Activated CD8-positive, alpha-beta T cell treated with anti-CD3 and anti-CD28 coated beads for 36 hours (primary cell): ENCODE measurements at regions not wholly inside any gene's neighbourhood (a gene's known extent, or its start where the extent isn't known, plus 50 kb on each side); places are given as distances from the start of the nearest gene placed in this dataset.
"Not testable (repeated sequence)": the region's sequence is repeated elsewhere in the genome, so short reads cannot be mapped to it uniquely, and the experiment has no call there.

ENCODE experiments used
- ATAC-seq: fragments of 200-7000 bp; cut with Tn5 transposase; one replicate; pipeline ENCODE4 v1.10.0; 2021; ENCODE audit warnings: mild to moderate bottlenecking, moderate library complexity
- CTCF ChIA-PET: fragments of 350-600 bp; sonication (Branson Sonifier 250); formaldehyde crosslinking; loops from one replicate; lab custom pipeline; 2021; ENCODE audit warnings: antibody characterized with exemption; lab: Charles Lee
- POLR2A ChIA-PET: fragments of 350-600 bp; sonication (Branson Sonifier 250); formaldehyde crosslinking; loops from one replicate; lab custom pipeline; 2021; ENCODE audit warnings: antibody characterized with exemption; lab: Charles Lee
- DNase-seq: peaks from one replicate; pipeline ENCODE4 v3.0.0-alpha.2; 2020
- H3K27ac Mint-ChIP-seq: one replicate; pipeline ENCODE4 v1.8.0; 2021; ENCODE audit warnings: mild to moderate bottlenecking, mixed read lengths
- H3K27me3 Mint-ChIP-seq: one replicate; pipeline ENCODE4 v1.8.0; 2021; ENCODE audit warnings: mixed read lengths
- H3K36me3 Mint-ChIP-seq: one replicate; pipeline ENCODE4 v1.8.0; 2021; ENCODE audit warnings: low read depth, mixed read lengths
- H3K4me1 Mint-ChIP-seq: one replicate; pipeline ENCODE4 v1.8.0; 2021; ENCODE audit warnings: low read depth, mixed read lengths
- H3K4me3 Mint-ChIP-seq: one replicate; pipeline ENCODE4 v1.8.0; 2021; ENCODE audit warnings: mild to moderate bottlenecking, moderate library complexity, mixed read lengths
- H3K9me3 Mint-ChIP-seq: one replicate; pipeline ENCODE4 v1.8.0; 2021; ENCODE audit warnings: mixed read lengths
- CTCF ChIP-seq: fragments of 200-600 bp; IDR thresholded peaks from one replicate; pipeline ENCODE4 v1.8.0; 2022; ENCODE audit warnings: antibody characterized with exemption, mild to moderate bottlenecking
- intact Hi-C: fragments of 100-400 bp; cut with micrococcal nuclease; formaldehyde crosslinking; loops from one replicate; pipeline ENCODE4 v1.10.0; 2022

GRCh38 chr2:35591886-35592285, 763.7 kb upstream of the CRIM1 start:
- DNase-seq (no peak), ATAC-seq (no peak)
- H3K4me3 Mint-ChIP-seq, result no peak overlapping the region
- no peaks in the 10 kb centered on the region for H3K27me3 Mint-ChIP-seq
- no peaks in the 10 kb centered on the region for H3K4me1 Mint-ChIP-seq
- H3K36me3 Mint-ChIP-seq, result no peaks in the 10 kb centered on the region
- no peak overlapping the region for H3K27ac Mint-ChIP-seq
- intact Hi-C loops, result loop anchor here (1.0 kb wide), 1 partner anchor 12 kb away; no protein-coding TSS in a partner anchor
- H3K9me3 Mint-ChIP-seq, result peaks cover 1% of the 10 kb centered on the region
- ChIA-PET CTCF (no interaction called here), POLR2A (no interaction called here)
- no peak for TF ChIP-seq CTCF

- ChIA-PET POLR2A (no interaction called here), CTCF (interaction anchor here (0.9 kb wide), 1 partner anchor 22 kb away, joined by 3 read pairs; no protein-coding TSS in a partner anchor)
- Mint-ChIP-seq H3K27ac (no peak overlapping the region), H3K36me3 (no peaks in the 10 kb centered on the region), H3K4me3 (no peak overlapping the region), H3K9me3 (peaks cover 11% of the 10 kb centered on the region), H3K4me1 (no peaks in the 10 kb centered on the region), H3K27me3 (no peaks in the 10 kb centered on the region)
- no peak for DNase-seq
- no peak for ATAC-seq
- TF ChIP-seq CTCF, result no peak
- intact Hi-C loops, result no loop called here
Measured at GRCh38 chr2:35585972-35586371, 769.6 kb upstream of the CRIM1 start.

GRCh38 chr2:35582637-35583036, 772.9 kb upstream of the CRIM1 start:
- no peak overlapping the region for H3K4me3 Mint-ChIP-seq
- no peak for TF ChIP-seq CTCF
- no peaks in the 10 kb centered on the region for H3K27me3 Mint-ChIP-seq
- H3K36me3 Mint-ChIP-seq, result no peaks in the 10 kb centered on the region
- no peaks in the 10 kb centered on the region for H3K4me1 Mint-ChIP-seq
- ATAC-seq (no peak), DNase-seq (no peak)
- peaks cover 10% of the 10 kb centered on the region for H3K9me3 Mint-ChIP-seq
- H3K27ac Mint-ChIP-seq, result no peak overlapping the region
- intact Hi-C loops, result no loop called here
- ChIA-PET POLR2A (no interaction called here), CTCF (no interaction called here)

- no peak for DNase-seq
- Mint-ChIP-seq H3K4me3 (no peak overlapping the region), H3K27me3 (no peaks in the 10 kb centered on the region), H3K36me3 (no peaks in the 10 kb centered on the region), H3K27ac (no peak overlapping the region), H3K9me3 (peaks cover 6% of the 10 kb centered on the region), H3K4me1 (no peaks in the 10 kb centered on the region)
- TF ChIP-seq CTCF, result no peak
- ChIA-PET POLR2A (no interaction called here), CTCF (no interaction called here)
- intact Hi-C loops, result no loop called here
- no peak for ATAC-seq
Measured at GRCh38 chr2:35580956-35581355, 774.6 kb upstream of the CRIM1 start.

- intact Hi-C loops, DNase-seq, H3K36me3 Mint-ChIP-seq, H3K4me1 Mint-ChIP-seq, H3K27ac Mint-ChIP-seq, H3K9me3 Mint-ChIP-seq, ATAC-seq, H3K27me3 Mint-ChIP-seq, CTCF ChIA-PET, H3K4me3 Mint-ChIP-seq, POLR2A ChIA-PET: not testable (repeated sequence)
Measured at GRCh38 chr2:35568574-35568973, 787.0 kb upstream of the CRIM1 start.

- no peak for TF ChIP-seq CTCF
- no peak overlapping the region for H3K27ac Mint-ChIP-seq
- CTCF ChIA-PET, result no interaction called here
- no peaks in the 10 kb centered on the region for H3K4me1 Mint-ChIP-seq
- no peaks in the 10 kb centered on the region for H3K27me3 Mint-ChIP-seq
- ATAC-seq (no peak), DNase-seq (no peak)
- intact Hi-C loops, result no loop called here
- POLR2A ChIA-PET, result no interaction called here
- H3K9me3 Mint-ChIP-seq, result no peaks in the 10 kb centered on the region
- H3K36me3 Mint-ChIP-seq, result no peaks in the 10 kb centered on the region
- no peak overlapping the region for H3K4me3 Mint-ChIP-seq
Measured at GRCh38 chr2:35562488-35562887, 793.1 kb upstream of the CRIM1 start.
